Naive thymus-derived CD8-positive, alpha-beta T cell (primary cell): ENCODE measurements at regions not wholly inside any gene's neighbourhood (a gene's known extent, or its start where the extent isn't known, plus 50 kb on each side); places are given as distances from the start of the nearest gene placed in this dataset.
"Not testable (repeated sequence)": the region's sequence is repeated elsewhere in the genome, so short reads cannot be mapped to it uniquely, and the experiment has no call there.

Source experiments
- ATAC-seq, 2 donors: fragments of 150-1000 bp; cut with Tn5 transposase in 1 of 2; sonication (Bioruptor Pico), chemical (Tn5 transposase) in 1 of 2; 1 replicate in 1 of 2; 2 replicates in 1 of 2; pipeline ENCODE4 v1.10.0; 2021; ENCODE audit warnings: mild to moderate bottlenecking in 2 of 2, moderate library complexity in 2 of 2
- POLR2A ChIA-PET: fragments of 350-600 bp; sonication (Branson Sonifier 250); formaldehyde crosslinking; loops from one replicate; lab custom pipeline; 2021; ENCODE audit warnings: antibody characterized with exemption; lab: Charles Lee
- DNase-seq, 10 donors: peaks; one replicate each; pipeline versions ENCODE4 v3.0.0 to v3.0.0-alpha.2; 2020 to 2022
- H3K27ac Mint-ChIP-seq, 10 donors: one replicate each; pipeline ENCODE4 v1.8.0; 2020 to 2022; ENCODE audit warnings: mild to moderate bottlenecking in 10 of 10, mixed read lengths in 10 of 10, moderate library complexity in 4 of 10, inconsistent platforms in 1 of 10
- H3K27me3 Mint-ChIP-seq, 5 donors: one replicate each; pipeline ENCODE4 v1.8.0; 2021 to 2022; ENCODE audit warnings: mixed read lengths in 5 of 5
- H3K36me3 Mint-ChIP-seq, 3 donors: one replicate each; pipeline ENCODE4 v1.8.0; 2020 to 2022; ENCODE audit warnings: mixed read lengths in 3 of 3, mild to moderate bottlenecking in 2 of 3, inconsistent platforms in 1 of 3
- H3K4me1 Mint-ChIP-seq, 4 donors: one replicate each; pipeline ENCODE4 v1.8.0; 2021 to 2022; ENCODE audit warnings: mixed read lengths in 4 of 4
- H3K4me3 Mint-ChIP-seq, 10 donors: one replicate each; pipeline ENCODE4 v1.8.0; 2020 to 2022; ENCODE audit warnings: mild to moderate bottlenecking in 10 of 10, mixed read lengths in 10 of 10, moderate library complexity in 6 of 10, inconsistent platforms in 1 of 10
- H3K9me3 Mint-ChIP-seq, 9 donors: one replicate each; pipeline ENCODE4 v1.8.0; 2020 to 2022; ENCODE audit warnings: mixed read lengths in 9 of 9, mild to moderate bottlenecking in 3 of 9, inconsistent platforms in 1 of 9, moderate library complexity in 1 of 9

DNA sequence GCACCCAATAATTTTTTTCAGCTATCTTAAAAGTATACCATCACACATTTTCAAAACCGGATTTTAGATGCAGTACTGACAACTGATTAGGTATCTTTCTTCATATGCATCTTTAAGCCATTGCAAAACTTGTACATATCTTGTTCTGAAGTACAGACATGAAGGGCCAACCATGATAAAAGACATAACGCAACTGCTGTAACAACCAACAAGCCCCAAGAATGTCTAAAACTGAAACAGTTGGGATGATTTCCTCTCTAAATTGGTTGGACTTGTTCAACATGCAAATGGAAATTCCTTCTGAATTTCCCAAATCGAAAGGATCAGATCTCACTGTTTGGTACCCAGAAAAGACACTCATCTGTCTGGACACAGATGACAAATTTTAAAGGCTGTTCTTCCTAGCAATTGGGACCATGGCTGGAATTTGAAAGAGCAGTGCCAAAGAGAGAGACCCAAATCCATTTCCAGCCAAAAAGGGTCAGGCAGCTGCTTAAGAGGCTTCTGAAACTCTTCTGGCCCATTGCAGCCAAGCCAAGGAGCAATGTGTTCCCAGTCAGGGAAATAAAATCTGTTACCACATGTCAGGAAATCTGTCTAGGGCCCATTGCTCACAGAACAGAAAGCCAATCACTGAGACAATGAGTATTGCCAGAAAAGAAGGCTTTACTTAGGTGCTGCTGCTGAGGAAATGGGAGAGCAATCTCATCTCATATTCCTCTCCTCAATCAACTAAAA, 1122.4 kb upstream of the USP15 start:
- H3K9me3 Mint-ChIP-seq: peaks cover 0 to 11% (median 3%) of the 10 kb centered on the region in 9 donors
- DNase-seq: no peak
- no peaks in the 10 kb centered on the region for H3K4me1 Mint-ChIP-seq
- no peaks in the 10 kb centered on the region for H3K27me3 Mint-ChIP-seq
- ATAC-seq: no peak
- no peaks in the 10 kb centered on the region for H3K36me3 Mint-ChIP-seq
- no peak overlapping the region for H3K4me3 Mint-ChIP-seq
- no peak overlapping the region for H3K27ac Mint-ChIP-seq
- POLR2A ChIA-PET: no interaction called here

DNA sequence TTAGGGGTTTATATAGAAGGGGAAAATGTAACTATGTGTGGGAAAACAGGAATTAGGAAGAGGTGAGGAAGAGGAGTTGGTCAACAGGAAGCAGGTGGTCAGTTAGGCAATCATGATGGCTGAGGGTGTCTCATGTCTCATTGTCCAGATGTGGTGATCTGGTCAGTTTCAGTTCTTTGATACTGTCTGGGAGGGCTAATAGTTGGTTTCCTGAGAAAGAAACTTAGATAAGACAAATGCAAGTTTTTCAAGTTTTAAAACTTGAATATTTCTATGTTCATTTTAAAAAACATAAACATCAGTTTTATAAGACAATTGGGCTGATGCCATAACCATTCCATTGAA, 1121.8 kb upstream of the USP15 start:
- Mint-ChIP-seq H3K36me3 (no peaks in the 10 kb centered on the region), H3K4me3 (no peak overlapping the region), H3K9me3 (peaks cover 0 to 8% (median 3%) of the 10 kb centered on the region in 9 donors), H3K4me1 (no peaks in the 10 kb centered on the region), H3K27me3 (no peaks in the 10 kb centered on the region), H3K27ac (no peak overlapping the region)
- POLR2A ChIA-PET: no interaction called here
- no peak for DNase-seq
- ATAC-seq: no peak

DNA sequence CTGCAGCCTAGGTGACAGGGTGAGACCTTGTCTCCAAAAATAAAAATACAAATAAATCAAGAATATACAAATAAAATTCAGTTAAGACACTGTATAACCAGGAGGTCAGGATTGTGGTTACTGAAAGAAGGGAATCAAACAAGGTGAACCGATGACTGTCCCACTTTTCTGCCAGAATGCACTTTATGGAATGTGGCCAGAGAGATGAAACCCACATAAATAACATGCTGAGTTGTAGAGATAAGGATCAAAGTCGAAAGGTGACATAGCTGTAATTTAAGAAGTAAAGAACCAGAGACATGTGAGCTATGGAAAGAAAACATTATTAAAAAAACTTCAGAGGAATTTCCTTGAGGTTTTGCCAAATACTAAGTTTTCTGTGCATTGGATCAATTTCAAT, 1098.2 kb upstream of the USP15 start:
- Mint-ChIP-seq H3K27ac (no peak overlapping the region), H3K36me3 (no peaks in the 10 kb centered on the region), H3K4me1 (no peaks in the 10 kb centered on the region), H3K27me3 (no peaks in the 10 kb centered on the region), H3K9me3 (peaks cover 0 to 38% (median 7%) of the 10 kb centered on the region in 9 donors), H3K4me3 (no peak overlapping the region)
- DNase-seq (no peak), ATAC-seq (no peak)
- POLR2A ChIA-PET: no interaction called here

DNA sequence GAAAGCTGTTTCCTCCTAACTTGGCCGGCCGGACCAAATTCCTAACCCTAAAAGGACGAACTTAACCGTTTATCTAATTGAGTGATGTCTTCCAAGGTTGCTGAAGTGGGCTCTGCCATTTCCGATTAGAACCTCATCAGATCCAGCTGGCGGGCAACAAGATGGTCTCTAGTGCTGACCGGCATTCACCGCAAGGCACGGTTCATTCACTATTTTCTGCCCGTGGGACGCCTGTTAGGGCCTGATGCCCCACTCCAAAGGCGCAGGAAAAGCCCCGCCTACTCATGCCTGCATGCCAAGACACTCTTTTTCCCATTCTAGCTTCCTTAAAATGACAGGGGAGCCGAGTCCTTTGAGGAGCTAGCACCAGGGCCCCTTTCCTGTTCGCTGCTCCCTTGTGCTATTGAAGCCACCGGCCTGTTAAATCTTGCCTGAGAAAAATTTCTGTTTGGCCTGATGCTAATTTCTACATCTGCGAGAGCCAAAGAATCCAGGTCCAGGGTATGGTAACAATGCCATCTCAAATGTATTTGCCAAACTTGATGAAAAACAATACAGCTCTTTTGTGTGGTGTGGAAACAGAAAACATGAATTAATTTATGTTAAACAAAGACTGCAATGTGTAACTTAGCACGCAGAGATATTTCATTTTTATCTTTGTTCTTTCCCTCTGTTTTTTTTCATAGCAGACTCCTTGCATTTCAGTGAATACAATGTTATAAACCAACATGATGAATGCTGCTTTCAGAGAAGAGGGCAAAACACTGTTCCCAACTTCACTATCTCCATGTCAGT, 1071.2 kb upstream of the USP15 start:
- DNase-seq (no peak), ATAC-seq (no peak)
- H3K4me1 Mint-ChIP-seq: no peaks in the 10 kb centered on the region
- no peak overlapping the region for H3K27ac Mint-ChIP-seq
- no peaks in the 10 kb centered on the region for H3K27me3 Mint-ChIP-seq
- POLR2A ChIA-PET: no interaction called here
- H3K36me3 Mint-ChIP-seq: no peaks in the 10 kb centered on the region
- H3K9me3 Mint-ChIP-seq: peaks cover 0 to 14% (median 4%) of the 10 kb centered on the region in 9 donors
- no peak overlapping the region for H3K4me3 Mint-ChIP-seq

DNA sequence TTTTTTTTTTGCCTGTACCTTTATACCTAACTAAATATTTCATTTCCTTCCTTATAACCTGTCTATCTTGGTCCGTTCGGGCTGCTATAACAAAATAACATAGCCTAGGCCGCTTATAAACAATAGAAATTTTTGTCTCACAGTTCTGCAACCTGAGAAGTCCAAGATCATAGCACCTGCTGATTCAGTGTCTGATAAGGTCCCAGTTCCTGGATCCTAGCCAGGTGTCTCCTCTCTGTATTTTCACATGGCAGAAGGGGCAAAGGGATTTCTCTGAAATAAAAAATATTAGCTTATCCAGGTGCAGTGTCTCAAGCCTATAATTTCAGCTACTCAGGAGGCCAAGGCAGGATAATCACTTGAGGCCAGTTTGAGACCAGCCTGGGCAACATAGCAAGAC, 1046.6 kb upstream of the USP15 start:
- POLR2A ChIA-PET: no interaction called here
- H3K27ac Mint-ChIP-seq: no peak overlapping the region

DNA sequence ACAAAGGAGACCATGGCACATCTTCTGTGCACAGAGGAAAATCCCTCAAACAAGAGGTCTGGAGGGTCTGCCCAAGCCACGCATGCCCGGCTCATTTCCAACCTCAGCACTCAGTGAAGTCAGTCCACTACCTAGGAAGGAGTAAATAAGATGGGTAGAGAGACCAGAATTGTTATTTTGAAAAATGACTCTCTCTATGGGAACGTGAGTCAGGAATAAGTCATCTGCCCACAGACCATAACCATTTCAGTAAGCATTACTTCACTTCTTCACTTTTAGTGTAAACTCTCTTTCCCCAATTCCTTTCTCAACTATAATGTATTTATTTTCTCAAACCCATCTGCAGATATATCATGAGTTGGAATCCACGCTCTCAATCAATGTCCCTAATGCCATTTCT, 1039.9 kb upstream of the USP15 start:
- Mint-ChIP-seq H3K27ac (no peak overlapping the region), H3K9me3 (peaks cover 0 to 46% (median 6%) of the 10 kb centered on the region in 9 donors), H3K27me3 (no peaks in the 10 kb centered on the region), H3K4me1 (no peaks in the 10 kb centered on the region), H3K36me3 (no peaks in the 10 kb centered on the region), H3K4me3 (no peak overlapping the region)
- ATAC-seq (no peak), DNase-seq (no peak)
- POLR2A ChIA-PET: no interaction called here

More for the DNA sequence above, 1046.6 kb upstream of the USP15 start:
- no peak for ATAC-seq
- H3K4me1 Mint-ChIP-seq: no peaks in the 10 kb centered on the region
- H3K4me3 Mint-ChIP-seq: no peak overlapping the region
- no peak for DNase-seq
- no peaks in the 10 kb centered on the region for H3K36me3 Mint-ChIP-seq
- H3K27me3 Mint-ChIP-seq: no peaks in the 10 kb centered on the region
- H3K9me3 Mint-ChIP-seq: peaks cover 0 to 25% (median 5%) of the 10 kb centered on the region in 9 donors

DNA sequence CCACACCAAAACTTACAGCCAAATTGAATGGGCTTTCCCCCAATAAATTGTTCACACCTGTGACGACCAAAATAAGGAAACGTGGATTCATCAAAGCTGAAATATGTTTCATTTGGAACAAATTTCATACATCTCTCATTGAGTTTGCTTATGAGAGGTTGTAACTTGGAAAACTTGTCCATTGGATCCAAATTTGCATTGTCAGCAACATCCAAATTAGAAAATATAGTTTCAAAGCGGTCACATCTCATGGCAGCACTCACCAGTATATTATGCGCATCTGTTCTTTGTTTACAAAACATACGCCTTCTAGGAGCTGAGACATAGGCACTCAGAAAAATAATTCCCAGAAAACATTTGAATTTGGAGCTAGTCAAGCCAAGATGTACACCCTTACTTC, 1028.2 kb upstream of the USP15 start:
- POLR2A ChIA-PET: no interaction called here

DNA sequence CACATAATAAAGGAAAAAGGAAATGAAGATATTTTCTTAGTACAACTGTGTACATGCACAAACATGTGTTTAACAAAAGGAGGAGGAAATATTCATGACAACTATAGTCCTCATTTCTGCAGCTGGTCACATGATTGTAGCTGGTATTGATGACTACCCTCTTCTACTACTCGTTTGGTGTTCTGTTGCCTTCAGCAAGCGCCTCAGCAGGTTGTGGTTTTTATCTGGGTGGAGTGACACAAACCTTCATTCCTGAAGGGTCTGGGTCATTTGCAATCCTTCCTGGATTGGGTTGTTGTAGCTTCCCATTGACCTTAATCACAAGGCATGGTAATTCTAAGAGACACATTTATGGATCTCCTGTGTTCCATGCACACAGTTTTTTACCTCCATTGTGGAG, 1009.9 kb upstream of the USP15 start:
- no peaks in the 10 kb centered on the region for H3K4me1 Mint-ChIP-seq
- no peak overlapping the region for H3K27ac Mint-ChIP-seq
- no peak overlapping the region for H3K4me3 Mint-ChIP-seq
- DNase-seq (no peak), ATAC-seq (no peak)
- POLR2A ChIA-PET: no interaction called here
- no peaks in the 10 kb centered on the region for H3K27me3 Mint-ChIP-seq
- H3K36me3 Mint-ChIP-seq: no peaks in the 10 kb centered on the region
- peaks cover 0 to 49% (median 3%) of the 10 kb centered on the region in 9 donors for H3K9me3 Mint-ChIP-seq

More for the DNA sequence above, 1028.2 kb upstream of the USP15 start:
- Mint-ChIP-seq H3K27ac (no peak overlapping the region), H3K4me1 (no peaks in the 10 kb centered on the region), H3K27me3 (no peaks in the 10 kb centered on the region), H3K9me3 (peaks cover 2 to 30% (median 13%) of the 10 kb centered on the region in 9 donors), H3K36me3 (no peaks in the 10 kb centered on the region), H3K4me3 (no peak overlapping the region)
- DNase-seq (no peak), ATAC-seq (no peak)

DNA sequence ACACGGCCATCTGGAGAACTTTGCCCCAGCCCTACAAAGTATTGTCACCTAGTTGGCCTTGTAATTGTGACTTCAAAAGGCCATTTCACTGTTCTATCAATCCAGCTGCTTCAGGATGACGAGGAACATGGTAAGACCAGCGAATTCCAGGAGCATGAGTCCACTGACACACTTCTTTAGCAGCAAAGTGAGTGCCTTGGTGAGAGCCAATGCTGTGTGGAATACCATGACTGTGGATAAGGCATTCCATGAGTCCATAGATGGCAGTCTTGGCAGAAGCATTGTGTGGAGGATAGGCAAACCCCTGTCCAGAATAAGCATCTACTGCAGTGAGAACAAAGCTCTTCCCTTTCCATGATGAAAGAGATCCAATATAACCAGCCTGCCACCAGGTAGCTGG, 1009.1 kb upstream of the USP15 start:
- H3K27ac Mint-ChIP-seq: no peak overlapping the region
- no peak for DNase-seq
- no peak for ATAC-seq
- H3K27me3 Mint-ChIP-seq: no peaks in the 10 kb centered on the region
- POLR2A ChIA-PET: no interaction called here
- no peak overlapping the region for H3K4me3 Mint-ChIP-seq
- no peaks in the 10 kb centered on the region for H3K36me3 Mint-ChIP-seq
- H3K9me3 Mint-ChIP-seq: peaks cover 0 to 47% (median 3%) of the 10 kb centered on the region in 9 donors
- H3K4me1 Mint-ChIP-seq: no peaks in the 10 kb centered on the region

DNA sequence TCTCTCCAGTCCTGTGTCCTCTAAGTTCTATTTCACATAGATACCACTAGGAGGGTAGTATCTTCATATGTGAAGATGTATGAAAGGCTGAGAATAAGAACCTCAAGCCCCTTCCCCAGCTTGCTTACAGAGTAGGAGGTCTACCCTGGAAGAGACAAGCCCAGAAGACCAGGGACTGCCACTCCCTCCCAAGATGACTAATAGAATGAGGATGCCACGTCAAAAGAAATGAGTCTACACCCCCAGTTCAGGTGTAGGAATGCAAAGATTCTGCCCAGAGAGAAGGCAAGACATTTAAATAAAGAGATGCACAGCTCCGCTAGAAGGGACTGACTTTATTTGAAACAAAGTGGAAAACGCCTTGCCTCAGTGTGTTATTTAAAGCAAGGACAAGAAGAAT, 1006.0 kb upstream of the USP15 start:
- Mint-ChIP-seq H3K4me3 (no peak overlapping the region), H3K27me3 (no peaks in the 10 kb centered on the region), H3K9me3 (peaks cover 0 to 29% (median 3%) of the 10 kb centered on the region in 9 donors), H3K27ac (no peak overlapping the region), H3K36me3 (no peaks in the 10 kb centered on the region), H3K4me1 (no peaks in the 10 kb centered on the region)
- POLR2A ChIA-PET: no interaction called here
- no peak for DNase-seq
- no peak for ATAC-seq

DNA sequence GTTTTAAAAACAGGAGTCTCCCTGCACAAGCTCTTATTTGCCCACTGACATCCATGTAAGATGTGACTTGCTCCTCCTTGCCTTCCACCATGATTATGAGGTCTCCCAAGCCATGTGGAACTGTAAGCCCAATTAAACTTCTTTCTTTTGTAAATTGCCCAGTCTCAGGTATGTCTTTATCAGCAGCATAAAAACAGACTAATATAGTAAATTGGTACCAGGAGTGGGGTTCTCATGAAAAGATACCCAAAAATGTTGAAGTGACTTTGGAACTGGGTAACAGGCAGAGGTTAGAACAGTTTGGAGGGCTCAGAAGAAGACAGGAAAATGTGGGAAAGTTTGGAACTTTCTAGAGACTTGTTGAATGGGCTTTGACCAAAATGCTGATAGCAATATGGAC, 995.9 kb upstream of the USP15 start:
- H3K27me3 Mint-ChIP-seq, H3K4me1 Mint-ChIP-seq, ATAC-seq, POLR2A ChIA-PET, H3K27ac Mint-ChIP-seq, H3K4me3 Mint-ChIP-seq, DNase-seq: not testable (repeated sequence)
- Mint-ChIP-seq H3K36me3 (peaks cover 0 to 14% (median 0%) of the 10 kb centered on the region in 3 donors), H3K9me3 (peaks cover 0 to 37% (median 22%) of the 10 kb centered on the region in 9 donors)

DNA sequence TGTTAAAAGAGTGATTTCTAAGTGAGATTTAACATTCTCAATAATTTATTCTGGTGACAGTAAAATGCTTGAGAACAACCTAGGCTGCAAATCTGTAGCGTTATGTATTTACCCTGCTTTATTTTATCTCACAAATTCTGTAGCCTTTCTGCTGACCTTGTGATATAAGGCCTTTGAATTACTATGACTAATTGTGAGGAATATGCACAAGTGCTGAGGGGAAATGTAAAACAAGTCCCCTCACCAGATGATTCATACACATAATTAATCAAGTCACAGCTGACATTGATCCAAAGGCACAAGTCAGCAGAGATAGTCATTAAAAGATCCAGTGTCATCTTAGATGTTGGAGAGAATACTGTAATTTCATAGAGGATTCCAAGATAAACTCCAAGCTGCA, 992.7 kb upstream of the USP15 start:
- POLR2A ChIA-PET: no interaction called here
- Mint-ChIP-seq H3K36me3 (peaks cover 0 to 14% (median 0%) of the 10 kb centered on the region in 3 donors), H3K27me3 (no peaks in the 10 kb centered on the region), H3K4me1 (no peaks in the 10 kb centered on the region), H3K4me3 (no peak overlapping the region), H3K27ac (no peak overlapping the region), H3K9me3 (peaks cover 0 to 38% (median 19%) of the 10 kb centered on the region in 9 donors)
- DNase-seq: no peak
- ATAC-seq: no peak

DNA sequence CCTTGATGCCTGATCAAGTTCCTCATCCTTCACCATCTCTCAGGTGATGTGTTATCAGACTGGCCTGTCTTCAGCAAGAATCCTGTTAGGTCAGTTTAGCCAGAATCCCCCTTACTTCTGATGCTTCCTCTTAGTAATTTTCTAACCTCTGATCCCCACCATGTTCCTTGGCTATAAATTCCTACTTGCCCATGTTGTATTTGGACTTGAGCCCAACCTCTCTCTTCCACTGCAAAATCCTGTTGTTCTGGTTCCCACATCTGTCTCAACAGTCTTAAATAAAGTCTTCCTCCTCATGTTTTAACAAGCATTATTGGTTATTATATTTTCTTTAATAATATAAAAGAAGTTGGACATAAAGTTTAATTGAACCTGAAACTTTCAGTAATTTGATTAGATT, 987.8 kb upstream of the USP15 start:
- DNase-seq: no peak
- no peak overlapping the region for H3K4me3 Mint-ChIP-seq
- H3K27me3 Mint-ChIP-seq: no peaks in the 10 kb centered on the region
- H3K36me3 Mint-ChIP-seq: no peaks in the 10 kb centered on the region
- POLR2A ChIA-PET: no interaction called here
- H3K4me1 Mint-ChIP-seq: no peaks in the 10 kb centered on the region
- no peak for ATAC-seq
- no peak overlapping the region for H3K27ac Mint-ChIP-seq
- peaks cover 0 to 14% (median 0%) of the 10 kb centered on the region in 9 donors for H3K9me3 Mint-ChIP-seq
